T-helper 2 cell treated with Interferon-gamma antibody and Interleukin-4, amounts not matched to agents 100 ng/mL and 5 ng/mL, for 36 hours (primary cell): ENCODE measurements at regions not wholly inside any gene's neighbourhood (a gene's known extent, or its start where the extent isn't known, plus 50 kb on each side); places are given as distances from the start of the nearest gene placed in this dataset.

ENCODE experiments used
- intact Hi-C: fragments of 100-400 bp; cut with micrococcal nuclease; formaldehyde crosslinking; loops from one replicate; pipeline ENCODE4 v1.15.1; 2023

DNA sequence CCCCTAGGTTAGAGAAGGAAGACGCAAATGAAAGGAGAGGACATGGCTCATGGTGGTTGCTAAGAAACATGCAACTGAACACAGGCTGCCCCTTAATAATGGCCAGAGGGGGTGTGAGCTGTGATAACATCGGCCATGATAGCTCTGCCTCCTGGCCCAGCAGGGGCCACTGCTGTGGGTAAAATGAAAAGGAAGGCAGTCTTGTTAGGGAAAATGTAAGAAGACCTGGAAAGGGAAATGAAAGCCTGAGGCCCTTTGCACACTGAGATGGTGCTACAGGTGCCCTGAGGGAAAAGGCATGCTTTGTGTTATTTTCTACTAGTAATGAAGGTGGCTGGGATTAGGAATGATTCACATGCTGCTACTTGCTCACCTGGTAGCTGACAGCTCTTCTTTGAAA, 123.6 kb upstream of the MID1 start:
- intact Hi-C loops, result no loop called here

DNA sequence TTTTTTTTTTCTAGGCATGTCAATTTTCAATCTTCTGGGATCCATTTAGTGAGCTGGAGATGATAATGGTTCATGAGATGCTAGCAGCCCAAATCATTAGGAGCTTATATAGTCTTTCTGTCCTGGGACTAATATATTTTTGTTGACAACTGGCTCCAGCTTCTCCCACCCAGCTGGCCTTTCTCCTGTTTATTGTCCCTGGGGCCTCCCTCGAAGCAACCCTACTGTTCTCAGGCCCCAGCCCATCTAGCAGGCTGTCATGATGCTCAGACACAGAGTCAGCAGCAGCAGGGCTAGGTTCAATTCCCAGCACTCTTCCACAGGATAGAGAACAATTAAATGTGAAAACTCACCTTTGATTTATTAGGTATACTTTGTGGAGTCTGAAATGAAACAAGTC, 127.6 kb upstream of the MID1 start:
- intact Hi-C loops, result no loop called here

DNA sequence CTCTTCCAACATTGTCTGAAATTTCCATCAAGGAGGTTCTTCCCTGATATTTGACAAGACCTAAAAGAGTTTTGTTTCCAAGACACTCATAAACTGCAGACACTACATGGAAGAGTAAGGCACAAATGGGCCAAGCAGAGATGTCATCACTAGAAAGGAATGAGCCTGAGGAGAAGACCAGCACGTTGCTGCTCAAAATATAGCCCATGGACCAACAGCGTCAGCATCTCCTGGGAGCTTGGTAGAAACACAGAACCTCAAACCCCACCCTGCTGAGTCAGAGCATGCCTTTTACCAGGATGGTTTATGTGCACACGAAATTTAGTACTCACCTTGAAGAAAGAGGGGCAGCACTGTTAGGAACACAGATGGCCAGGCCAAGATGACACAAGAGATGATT, 128.7 kb upstream of the MID1 start:
- intact Hi-C loops, result no loop called here

DNA sequence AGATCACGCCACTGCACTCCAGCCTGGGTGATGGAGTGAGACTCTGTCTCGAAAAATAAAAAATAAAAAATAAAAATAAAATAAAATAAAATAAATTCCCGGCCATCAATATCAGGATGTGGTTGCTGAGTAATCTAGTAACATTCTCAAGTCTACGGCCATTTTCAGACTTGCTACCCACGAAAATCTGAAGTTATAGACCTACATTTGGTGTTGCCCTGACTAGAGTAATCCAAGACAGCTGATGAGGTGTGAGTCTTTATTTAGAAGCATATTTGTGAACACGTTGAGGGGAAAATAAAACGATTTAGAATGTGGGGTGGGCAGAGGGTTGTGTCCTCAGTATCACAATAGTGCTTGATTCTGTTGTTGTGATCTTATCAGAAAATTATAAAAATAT, 130.2 kb upstream of the MID1 start:
- intact Hi-C loops, result no loop called here

DNA sequence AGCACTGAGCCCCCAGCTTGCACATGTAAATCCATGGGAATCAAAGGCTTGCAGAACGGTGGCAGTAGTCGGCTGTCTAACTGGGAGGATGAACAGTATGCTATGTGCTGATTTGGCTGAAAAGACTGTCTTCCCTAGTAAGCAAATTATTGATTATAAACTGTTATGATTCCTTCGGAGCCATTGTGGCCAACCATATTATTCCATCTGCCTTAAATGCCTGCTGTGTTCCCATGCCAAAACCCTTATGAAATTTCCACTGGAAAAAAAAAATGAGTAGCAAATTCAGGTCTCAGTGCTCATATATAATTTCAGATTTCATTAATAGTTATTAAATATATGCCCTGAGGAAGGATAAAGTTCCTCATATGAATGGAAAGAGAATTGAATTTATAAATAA, 132.7 kb upstream of the MID1 start:
- intact Hi-C loops, result no loop called here

DNA sequence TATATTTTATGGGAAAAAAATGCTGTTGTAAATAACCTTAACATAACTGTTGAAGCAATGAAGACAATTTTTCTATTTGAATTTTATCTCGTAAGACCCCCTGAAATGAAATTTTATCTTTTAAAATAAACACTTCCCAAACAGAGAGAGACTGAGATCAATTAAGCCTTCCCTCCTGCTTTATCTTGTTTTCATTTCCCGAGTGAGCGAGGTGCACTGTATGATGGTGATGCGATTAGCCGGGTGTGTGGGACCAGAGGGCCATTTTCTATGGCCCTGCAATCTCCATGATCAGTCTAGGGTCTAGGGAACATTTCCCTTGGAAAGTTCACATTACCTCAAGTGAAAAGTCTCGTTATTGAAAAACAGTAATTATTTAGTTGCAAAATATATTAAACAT, 134.1 kb upstream of the MID1 start:
- intact Hi-C loops, result no loop called here

DNA sequence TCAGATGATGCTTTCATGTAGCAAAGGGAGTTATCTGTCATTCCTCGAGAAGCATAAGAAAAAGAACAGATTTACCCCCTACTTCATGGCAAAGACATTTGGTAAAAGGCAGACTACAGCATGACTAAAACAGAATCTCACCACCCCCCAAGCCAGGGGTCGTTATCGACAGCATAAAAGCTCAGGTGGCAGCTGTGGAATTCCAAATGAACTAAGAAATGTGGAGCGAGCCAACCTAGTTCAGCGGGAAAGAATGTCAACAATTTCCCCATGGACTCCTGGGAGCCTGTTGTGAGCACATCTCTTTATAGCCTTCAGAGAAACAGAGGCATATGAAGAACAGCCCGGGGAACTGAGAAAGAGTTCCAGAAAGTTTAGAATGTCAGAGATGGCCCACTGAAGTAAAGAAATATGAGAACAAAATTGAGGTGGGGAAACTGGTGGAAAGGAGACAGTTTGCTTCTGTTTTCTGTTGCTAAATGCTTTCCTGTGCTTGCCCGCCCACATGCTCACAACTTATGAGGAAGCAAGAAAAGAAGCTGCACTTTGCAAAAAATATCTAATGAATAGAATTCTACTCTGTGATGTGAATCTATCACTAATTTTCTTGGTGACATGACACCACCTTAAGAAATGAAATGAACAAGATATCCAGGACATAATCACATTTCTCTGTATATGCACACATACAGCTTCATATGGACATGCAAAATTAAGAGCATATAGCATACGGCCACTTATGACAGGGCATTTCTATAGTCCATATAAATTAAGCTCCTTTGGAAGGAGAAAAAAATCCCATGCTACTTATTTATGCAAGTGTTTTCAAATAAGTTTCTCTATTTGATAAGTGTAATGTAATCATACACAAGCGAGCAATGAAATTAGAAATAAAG, 135.3 kb upstream of the MID1 start:
- intact Hi-C loops, result no loop called here

DNA sequence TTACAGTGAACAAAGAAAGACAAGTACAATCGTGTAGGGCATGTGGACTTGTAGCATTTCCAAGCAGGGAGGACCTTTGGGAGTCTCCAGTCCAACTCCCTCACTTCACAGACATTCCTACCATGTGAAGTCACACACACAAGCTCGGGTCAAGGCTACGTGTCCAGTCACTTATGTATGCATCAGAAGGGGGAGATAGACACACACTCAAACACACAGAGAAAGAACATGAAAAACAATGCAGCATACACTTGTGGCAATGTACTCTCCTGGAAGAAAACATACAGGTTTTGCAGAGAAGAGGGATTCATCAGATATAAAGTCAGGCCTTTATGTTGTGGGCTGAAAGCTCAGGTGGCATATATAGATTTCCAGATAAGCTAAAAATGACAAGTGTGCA, 136.1 kb upstream of the MID1 start:
- intact Hi-C loops, result no loop called here

DNA sequence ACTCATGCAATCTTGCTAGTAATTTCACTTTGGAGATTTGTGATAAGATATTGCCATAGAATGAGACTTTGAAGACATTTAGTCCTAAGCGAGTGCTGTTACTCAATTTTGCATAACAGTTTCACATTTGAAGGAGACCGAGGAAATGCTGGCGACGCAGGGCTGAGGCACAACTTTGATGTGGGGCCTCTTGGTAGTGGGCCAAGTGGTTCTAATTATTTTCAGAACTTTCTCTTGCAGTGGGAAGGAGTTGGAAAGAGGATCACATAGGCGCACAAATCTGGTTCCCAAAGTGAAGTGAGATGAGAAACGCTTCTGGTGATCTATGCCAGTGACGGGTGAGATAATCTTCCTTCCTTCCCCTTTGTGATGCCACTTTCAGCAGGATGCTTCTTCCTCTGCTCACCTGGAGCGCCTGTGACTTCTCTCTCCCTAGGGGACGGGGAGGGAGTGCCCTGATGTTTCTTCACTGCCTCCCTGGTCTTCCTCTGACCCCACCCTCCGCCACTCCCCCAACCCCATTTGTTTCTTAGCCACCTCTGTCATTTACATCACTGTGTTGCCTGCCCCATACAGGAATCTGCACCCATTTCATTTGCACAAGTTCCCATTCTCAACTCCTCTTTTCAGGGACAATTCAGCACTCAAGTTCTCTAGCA, 138.9 kb upstream of the MID1 start:
- intact Hi-C loops, result no loop called here

DNA sequence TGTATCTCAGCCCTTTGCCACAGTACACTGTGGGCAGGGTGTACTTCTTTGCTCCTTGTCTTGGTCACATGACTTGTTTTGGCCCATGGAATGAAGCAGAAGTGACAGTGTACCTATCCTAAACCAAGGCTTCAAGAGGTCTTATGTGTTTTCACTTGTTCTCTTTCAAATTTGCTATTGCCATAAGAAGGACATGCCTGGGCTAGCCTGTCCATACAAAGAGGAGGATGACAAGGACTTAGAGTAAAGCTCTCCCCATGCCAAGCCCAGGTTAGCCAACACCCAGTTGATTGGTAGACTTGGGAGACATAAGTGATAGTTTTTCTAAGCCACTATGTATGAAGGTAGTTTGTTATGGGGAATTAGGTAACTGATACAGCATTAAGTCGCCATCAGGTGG, 141.1 kb upstream of the MID1 start:
- intact Hi-C loops, result no loop called here

DNA sequence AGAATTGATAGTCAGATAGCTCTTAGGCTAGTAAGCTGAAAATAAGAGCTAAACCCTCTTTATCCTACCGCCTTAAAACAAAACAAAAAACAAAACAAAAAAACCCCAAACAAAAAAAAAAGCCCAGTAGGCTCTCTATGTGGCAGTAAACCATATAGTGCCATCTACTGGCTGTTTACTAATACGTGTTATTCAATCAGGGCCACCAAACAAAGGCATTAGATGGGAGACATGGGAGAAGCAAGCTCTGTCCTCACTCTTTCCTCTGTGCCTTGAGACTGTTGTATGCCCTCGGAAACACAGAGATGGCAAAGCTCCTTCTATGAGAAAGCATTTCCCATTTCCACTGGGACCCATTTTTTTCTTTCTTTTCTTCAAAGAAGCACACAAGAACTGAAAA, 148.8 kb upstream of the MID1 start:
- intact Hi-C loops, result no loop called here

DNA sequence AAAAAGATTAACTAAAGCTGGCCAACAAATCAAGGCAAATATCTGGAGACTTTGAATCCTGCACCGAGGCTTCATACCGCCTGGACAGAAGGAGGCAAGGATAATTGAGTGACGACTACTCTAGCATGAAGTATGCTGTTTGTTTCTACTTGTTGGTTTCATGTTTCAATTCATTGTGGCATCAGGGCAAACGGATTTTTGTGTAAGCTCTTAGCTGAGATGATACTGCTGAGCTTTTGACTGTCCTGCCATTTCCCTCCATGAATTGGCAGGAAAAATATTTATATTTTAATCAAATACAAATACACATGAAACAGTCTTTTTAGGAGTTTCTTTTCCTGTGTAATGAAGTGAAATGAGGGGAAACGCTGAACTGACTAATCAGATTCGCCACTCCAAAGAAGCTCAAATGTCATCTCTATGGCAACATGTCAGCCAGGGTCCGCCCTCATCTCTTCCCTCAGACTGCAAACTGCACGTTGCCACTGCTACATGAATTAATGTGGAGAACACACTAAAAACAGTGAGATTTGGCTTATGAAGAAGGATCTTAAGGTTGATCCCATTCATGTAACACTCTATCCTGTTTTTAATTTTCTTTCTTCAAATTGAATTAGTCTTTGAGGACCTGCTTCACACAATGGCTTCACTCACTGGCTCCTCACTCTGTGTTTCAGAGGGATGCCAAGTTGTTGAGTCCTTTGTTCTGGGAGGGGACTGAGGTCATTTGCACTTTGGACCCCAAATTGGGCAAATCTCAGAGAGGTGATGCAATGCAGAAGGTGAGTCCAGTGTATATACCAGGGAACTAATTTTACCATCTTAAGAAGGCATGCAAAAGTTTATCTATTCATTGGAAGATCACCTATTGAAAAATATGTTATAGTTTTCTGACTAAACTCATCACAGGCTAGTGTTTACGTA, 149.6 kb upstream of the MID1 start:
- intact Hi-C loops, result no loop called here

DNA sequence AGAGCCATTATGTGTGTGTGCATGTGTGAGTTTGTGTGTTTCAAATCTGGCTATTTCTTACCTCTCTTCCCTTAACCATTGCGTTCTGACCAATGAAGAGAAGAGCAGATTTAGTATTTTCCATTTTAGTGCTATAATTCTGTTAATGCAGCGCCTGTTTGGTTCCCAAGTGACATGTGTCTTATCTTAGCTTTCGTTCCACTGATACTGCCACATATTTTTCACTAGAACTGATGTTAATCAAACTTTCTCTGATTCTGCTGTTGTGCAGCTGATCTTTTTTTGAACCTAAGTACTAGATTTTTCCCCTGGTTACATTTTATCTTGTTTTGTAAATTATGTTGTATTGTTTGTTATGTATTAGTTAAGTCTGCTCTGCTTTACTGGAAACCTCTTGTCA, 152.9 kb upstream of the MID1 start:
- intact Hi-C loops, result no loop called here

DNA sequence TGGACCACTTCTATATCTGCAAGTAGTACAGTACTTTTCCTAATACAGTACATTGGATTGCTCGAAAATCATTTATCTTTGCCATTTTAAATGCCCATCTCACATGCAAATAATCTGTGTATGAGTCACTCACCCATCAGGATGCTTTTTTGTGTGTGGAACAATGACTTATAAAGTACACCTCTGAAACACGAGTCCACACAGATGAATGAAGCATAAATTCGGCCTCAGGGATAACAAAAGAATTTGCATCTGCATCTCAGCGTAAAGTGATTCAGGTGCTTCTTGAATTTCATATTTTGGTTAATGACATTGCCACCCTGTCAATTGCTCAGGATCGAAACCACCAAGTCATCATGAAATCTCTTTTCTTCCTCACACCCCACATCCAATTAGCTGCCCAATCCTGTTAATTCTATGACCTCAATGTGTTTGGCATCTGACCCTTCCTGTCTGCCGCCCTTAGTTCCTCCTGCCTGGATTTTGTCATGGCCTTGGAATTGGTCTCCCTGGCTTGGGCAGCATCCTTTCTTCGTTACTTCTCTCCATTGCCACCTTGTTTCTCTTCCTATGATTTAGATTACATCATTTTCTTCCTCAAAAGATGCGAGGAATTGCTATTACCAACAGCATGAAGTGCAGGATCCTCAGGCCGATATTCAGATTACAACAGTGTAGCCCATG, 161.6 kb upstream of the MID1 start:
- intact Hi-C loops, result no loop called here

DNA sequence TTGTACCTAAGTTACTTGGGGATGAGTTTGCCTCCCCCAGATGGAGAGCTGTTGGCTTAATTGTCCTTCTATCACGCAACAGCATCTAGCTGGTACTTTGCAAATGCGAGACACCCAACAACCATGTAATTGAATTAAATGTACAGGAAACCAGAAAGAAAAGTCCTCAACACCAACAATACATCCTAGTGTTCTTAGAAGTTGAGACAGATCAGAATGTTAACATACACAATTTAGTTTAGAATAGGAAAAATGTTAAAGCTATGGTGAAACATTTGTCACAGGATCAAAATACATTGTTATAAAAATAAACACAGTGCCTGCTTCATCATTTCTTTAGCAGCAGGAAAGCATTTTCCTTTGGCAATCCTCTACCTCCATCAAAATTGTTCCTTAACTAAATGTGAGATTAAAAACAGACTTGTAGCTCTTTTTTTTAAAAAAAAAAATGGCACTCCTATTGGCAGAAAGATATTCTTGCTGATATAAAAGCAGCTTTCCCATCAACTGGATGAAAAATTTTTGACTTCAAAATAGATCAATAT, 163.1 kb upstream of the MID1 start:
- intact Hi-C loops, result no loop called here

DNA sequence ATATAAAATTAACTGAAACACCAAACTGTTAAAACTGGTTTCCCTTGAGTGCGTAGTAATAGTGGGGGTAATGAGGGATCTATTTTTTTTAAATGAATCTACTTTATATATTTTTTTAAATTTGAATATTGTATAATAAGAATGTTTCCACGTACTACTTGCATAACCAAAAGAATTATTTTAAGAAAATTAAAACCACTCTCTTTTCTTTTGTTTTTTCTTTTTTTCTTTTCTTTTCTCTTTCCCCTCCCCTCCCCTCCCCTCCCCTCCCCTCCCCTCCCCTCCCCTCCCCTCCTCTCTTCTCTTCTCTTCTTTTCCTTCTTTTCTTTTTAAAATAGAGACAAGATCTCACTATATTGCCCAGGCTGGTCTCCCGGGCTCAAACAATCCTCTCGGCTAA, 166.9 kb upstream of the MID1 start:
- intact Hi-C loops, result no loop called here

DNA sequence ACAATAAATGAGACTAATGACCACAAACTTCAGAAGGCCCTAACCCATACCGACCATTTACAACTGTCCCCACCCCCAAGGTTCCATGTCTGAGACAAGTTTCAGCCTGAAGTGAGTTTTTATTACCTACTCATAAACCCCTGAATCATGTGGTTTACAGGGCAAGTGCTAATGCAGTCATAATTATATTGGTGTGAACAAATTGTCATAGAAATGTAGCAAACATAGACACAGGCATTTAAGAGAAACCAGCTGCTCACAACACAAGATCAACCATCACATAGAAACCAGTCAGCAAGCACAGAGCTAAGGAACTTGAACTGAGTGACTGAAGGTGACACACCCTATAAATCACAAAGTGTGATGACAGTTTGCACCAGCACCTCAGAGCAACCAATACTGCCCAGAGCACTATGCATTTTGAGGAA, 173.8 kb upstream of the MID1 start:
- intact Hi-C loops, result no loop called here

DNA sequence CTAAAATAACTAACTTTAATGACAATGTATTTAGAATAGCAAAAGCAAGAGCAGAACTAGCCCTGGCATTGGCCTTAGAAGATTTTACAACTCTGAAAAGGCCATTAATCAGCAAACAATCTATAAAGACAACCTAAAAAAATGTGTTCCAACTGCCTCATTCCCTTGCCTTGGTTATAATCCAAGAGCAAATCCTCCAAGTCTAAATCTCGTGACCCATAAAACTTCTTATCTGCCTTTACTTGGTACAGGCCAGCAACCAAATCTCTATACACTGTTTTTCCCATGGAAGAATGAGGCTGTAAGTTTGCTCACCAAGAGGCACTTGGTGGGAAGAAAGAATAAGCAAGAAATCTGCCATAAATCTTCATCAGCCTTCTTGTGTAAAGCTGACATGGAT, 175.3 kb upstream of the MID1 start:
- intact Hi-C loops, result no loop called here

DNA sequence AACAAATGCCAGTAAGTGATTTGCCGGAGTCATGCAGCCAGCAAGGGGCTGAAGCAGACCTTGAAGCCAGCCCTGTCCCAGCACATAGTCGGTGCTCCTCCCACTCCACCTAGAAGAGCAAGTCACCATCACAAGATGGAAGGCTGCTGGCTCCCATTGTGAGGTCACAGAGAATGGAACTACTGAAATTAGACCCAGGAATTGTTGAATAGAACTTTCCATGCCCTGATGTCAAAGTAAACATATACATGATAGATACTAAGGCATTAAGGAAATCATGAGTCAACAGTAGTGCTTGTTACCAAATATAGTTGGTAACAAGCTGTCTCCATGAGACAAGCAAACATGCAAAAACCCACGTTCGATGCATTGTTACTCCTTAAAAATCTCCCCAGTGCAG, 177.1 kb upstream of the MID1 start:
- intact Hi-C loops, result no loop called here

DNA sequence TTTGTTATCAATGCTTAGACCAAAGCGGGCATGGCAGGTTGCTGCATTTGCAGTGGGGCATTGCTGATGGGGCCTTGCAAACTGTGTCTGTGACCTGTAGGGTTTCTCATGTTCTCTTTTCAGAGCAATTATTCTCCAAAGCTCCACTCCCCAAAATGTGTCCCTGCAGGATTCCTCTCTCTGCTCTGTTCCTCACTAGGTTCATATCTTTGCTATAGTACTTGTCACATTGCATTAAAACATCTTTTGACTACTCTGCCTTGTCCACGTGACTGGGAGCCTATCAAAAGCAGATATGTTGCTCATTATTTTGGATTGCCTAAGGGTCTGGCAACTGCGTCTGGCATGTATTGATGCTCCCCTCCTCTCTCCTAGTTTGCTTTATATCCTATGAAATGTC, 177.7 kb upstream of the MID1 start:
- intact Hi-C loops, result no loop called here

DNA sequence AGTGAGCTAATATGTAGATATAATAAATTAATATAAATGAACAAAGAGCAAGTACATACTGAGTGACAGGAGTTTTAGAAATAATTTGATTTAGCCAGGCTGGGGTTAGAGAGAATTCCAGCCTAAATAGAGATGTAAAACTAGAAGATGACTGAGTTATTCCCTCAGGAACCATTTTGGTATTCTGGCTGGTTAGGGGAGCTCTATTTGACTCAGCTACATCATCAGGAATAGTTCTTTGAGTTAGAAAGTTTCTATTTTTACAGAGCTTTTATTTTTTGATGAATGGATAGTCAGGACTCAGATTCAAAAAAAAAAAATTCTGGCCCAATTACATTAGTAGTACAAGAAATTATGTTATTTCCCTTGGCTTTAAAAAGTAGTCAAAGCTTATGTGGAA, 180.4 kb upstream of the MID1 start:
- intact Hi-C loops, result no loop called here
